GM12872 (cell line): ENCODE measurements at regions not wholly inside any gene's neighbourhood (a gene's known extent, or its start where the extent isn't known, plus 50 kb on each side); places are given as distances from the start of the nearest gene placed in this dataset.

Source experiments
- TF ChIP-seq, protein P1 (sequence below): IDR thresholded peaks from 3 replicates; pipeline ENCODE4 v1.5.1; 2011; ENCODE audit warnings: low read depth, mild to moderate bottlenecking, low read length, moderate library complexity; ENCODE audit not compliant: insufficient read depth

DNA sequence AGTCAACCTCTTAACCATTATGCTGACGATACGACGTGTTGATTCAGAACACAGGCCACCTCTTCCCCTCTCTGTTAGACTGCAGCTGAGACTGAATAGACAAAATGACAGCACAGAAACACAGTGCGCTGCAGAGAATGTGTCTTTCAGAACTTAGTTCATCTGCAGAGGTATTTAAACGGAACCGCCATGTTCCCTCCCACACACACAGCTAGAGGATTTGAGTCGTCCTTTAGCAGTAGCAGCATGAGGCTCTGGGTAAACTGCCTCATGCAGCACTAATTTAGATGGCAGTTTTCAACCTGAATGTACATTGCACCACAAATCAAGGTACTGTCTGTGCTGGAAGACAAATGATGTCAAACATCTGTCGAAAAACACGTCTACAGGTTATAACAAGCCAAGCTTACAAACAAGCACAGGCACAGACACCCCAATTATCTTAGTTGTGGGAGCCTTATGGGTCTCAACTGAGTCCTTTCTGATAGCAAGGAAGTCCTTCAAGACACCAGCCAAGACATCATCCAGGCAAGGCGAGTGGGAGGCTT lies 76.6 kb upstream of the LRRC4C start:
- TF ChIP-seq, protein P1, sequence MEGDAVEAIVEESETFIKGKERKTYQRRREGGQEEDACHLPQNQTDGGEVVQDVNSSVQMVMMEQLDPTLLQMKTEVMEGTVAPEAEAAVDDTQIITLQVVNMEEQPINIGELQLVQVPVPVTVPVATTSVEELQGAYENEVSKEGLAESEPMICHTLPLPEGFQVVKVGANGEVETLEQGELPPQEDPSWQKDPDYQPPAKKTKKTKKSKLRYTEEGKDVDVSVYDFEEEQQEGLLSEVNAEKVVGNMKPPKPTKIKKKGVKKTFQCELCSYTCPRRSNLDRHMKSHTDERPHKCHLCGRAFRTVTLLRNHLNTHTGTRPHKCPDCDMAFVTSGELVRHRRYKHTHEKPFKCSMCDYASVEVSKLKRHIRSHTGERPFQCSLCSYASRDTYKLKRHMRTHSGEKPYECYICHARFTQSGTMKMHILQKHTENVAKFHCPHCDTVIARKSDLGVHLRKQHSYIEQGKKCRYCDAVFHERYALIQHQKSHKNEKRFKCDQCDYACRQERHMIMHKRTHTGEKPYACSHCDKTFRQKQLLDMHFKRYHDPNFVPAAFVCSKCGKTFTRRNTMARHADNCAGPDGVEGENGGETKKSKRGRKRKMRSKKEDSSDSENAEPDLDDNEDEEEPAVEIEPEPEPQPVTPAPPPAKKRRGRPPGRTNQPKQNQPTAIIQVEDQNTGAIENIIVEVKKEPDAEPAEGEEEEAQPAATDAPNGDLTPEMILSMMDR: no peak

DNA sequence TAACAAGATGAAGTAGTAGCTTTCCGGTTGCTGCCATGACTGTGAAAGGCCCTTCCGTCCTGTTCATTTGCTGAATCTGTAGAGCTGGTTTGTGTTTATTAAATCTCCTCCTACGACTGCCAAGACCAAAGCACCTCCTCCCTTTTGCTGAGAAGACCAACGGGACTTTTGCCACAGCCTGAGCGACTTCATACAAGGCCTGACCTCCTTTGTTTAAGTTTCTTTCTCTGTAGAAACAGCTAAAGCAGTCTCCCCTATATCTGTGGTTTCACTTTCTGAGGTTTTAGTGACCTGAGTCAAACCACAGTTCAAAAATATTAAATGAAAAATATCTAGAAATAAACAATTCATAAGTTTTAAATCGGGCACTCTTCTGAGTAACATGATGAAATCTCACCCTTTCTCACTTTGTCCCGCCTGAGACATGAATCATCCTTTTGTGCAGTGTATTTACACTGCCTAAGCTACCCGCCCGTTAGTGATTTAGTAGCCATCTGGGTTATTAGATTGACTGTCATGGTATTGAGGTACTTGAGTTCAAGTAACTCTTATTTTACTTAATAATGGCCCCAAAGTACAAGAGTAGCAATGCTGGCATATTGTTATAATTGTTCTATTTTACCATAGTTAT lies 119.1 kb upstream of the LRRC4C start:
- TF ChIP-seq, protein P1: no peak

DNA sequence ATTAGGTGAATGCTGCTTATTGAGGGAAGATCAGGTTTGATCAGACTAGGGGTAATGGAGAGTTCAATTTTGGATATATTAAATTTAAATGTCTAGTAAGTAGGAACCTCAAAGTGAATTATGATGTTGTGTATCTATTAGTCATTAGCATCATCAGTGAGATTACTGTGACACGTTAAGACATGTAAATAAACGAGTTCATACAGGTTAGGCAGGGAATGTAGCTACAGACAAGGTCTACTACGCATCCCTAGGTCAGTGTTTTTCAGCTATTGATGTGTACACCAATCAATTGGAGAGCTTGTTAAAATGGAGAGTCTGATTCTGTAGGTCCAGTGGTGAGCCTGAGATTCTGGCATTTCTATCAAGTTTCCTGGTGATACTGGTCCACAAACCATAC lies 120.1 kb upstream of the LRRC4C start:
- TF ChIP-seq, protein P1: no peak

DNA sequence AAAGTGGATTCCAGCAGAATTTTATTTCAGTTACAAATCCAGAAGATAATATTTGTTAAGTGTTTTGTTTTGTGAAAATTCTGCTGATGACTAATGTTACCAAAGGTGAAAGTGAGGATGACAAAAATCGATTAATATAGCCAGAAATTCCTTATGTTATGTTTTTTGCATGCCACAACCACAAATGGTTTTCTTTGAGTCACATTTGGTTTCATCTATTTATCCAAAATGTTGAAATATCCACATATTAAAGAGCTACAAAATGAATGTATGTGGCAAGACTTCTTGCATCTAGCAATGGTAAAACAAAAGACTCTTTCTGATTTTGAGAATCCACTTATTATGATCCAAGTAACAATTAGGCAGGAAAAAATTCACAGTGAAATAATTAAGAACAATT lies 150.1 kb upstream of the LRRC4C start:
- TF ChIP-seq, protein P1: no peak

DNA sequence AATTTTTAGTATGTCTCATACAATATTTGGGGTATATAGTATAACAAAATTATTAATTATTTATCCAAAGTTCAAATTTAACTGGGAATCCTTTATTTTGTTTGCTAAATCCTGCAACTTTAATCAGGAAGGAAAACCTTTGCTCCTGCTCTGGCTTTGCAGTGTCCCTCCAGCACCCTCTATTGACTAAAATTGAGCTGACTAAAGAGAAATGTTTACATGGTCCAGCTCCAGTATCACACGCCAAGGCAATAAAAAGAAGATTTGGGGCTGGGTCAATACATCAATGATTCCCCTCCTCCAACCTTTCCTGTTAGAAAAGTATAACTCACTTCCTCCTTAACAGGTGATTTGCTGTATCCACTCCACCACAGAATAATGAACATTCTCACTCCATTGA lies 153.0 kb upstream of the LRRC4C start:
- TF ChIP-seq, protein P1: no peak

DNA sequence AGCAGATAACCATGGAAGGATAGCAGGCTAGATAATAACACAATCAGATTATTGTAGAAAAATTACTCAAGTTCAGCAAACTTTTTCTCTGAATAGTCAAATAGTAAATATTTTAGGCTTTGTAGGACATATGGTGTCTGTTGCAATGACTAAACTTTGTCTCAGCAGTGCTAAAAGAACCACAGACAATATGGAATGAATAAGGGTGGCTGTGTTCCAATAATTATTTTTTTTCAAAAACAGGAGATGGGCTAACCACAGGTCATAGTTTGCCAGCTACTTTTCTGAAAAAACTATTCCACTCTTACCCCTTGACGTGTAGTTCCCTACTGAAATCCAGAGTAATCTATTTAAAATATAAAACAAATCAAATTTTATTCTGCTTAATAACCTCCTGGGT lies 153.9 kb upstream of the LRRC4C start:
- TF ChIP-seq, protein P1: no peak

DNA sequence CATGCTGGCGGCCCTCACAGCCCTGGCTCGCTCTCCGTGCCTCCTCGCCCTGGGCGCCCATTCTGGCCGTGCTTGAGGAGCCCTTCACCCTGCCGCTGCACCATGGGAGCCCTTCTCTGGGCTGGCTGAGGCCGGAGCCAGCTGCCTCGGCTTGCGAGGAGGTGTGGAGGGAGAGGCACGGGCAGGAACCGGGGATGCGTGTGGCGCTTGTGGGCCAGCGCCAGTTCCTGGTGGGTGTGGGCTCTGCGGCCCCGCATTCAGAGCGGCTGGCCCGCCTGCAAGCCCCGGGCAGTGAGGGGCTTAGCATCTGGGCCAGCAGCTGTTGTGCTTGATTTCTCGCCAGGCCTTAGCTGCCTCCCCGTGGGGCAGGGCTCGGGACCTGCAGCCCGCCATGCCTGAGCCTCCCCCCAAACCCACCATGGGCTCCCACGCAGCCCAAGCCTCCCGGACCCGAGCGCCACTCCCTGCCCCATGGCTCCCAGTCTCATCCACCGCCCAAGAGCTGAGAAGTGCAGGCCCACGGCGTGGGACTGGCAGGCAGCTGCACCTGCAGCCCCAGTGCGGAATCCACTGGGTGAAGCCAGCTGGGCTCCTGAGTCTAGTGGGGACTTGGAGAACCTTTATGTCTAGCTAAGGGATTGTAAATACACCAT lies 163.4 kb upstream of the LRRC4C start:
- TF ChIP-seq, protein P1: no peak
